ENCODE measurements at regions not wholly inside any gene's neighbourhood (a gene's known extent, or its start where the extent isn't known, plus 50 kb on each side); places are given as distances from the start of the nearest gene placed in this dataset.

GRCh38 chr14:21725250-21725649, 51.6 kb upstream of the OR4E1 start:
- no peak overlapping the region for H3K9ac ChIP-seq (ENCODE audit: low read depth, low read length)
- no peak overlapping the region for H3K27ac ChIP-seq (ENCODE audit: low read length)
- peaks cover 7% of the 10 kb centered on the region for H3K27me3 ChIP-seq (ENCODE audit: insufficient read depth, low read length)
- no peaks in the 10 kb centered on the region for H3K36me3 ChIP-seq (ENCODE audit: insufficient read depth, low read depth, low read length)
- H3K4me3 ChIP-seq (ENCODE audit: low read length) = no peak overlapping the region
- H3K4me1 ChIP-seq (ENCODE audit: insufficient read depth, low read length) = peaks cover 8% of the 10 kb centered on the region; the same call in 1 of the 2 replicates
- no peaks in the 10 kb centered on the region for H3K9me3 ChIP-seq (ENCODE audit: insufficient read depth, low read depth, low read length)

GRCh38 chr14:21724090-21724973, 50.7 kb upstream of the OR4E1 start:
- H3K27me3 ChIP-seq (ENCODE audit: insufficient read depth, low read length) = peaks cover 7% of the 10 kb centered on the region
- H3K4me1 ChIP-seq (ENCODE audit: insufficient read depth, low read length) = peaks cover under 1% of the 10 kb centered on the region; the same call in 1 of the 2 replicates
- no peak overlapping the region for H3K9ac ChIP-seq (ENCODE audit: low read depth, low read length)
- no peaks in the 10 kb centered on the region for H3K9me3 ChIP-seq (ENCODE audit: insufficient read depth, low read depth, low read length)
- no peak overlapping the region for H3K4me3 ChIP-seq (ENCODE audit: low read length)
- no peak overlapping the region for H3K27ac ChIP-seq (ENCODE audit: low read length)
- H3K36me3 ChIP-seq (ENCODE audit: insufficient read depth, low read depth, low read length) = no peaks in the 10 kb centered on the region

GRCh38 chr14:21723431-21724045, 49.9 kb upstream of the OR4E1 start:
- H3K4me1 ChIP-seq (ENCODE audit: insufficient read depth, low read length) = no peaks in the 10 kb centered on the region

More at GRCh38 chr14:21723431-21724045, 49.9 kb upstream of the OR4E1 start:
- Histone ChIP-seq H3K4me3 (ENCODE audit: low read length) (no peak overlapping the region), H3K27me3 (ENCODE audit: insufficient read depth, low read length) (peaks cover 7% of the 10 kb centered on the region), H3K9ac (ENCODE audit: low read depth, low read length) (no peak overlapping the region), H3K9me3 (ENCODE audit: insufficient read depth, low read depth, low read length) (no peaks in the 10 kb centered on the region), H3K36me3 (ENCODE audit: insufficient read depth, low read depth, low read length) (no peaks in the 10 kb centered on the region), H3K27ac (ENCODE audit: low read length) (no peak overlapping the region)

Data from iPS-20b (cell line).